Renal pelvis (tissue), 1 donor: ENCODE measurements at regions not wholly inside any gene's neighbourhood (a gene's known extent, or its start where the extent isn't known, plus 50 kb on each side); places are given as distances from the start of the nearest gene placed in this dataset.

ENCODE experiments used
- DNase-seq: peaks from one replicate; pipeline ENCODE4 v3.0.0-alpha.2; 2013

- DNase-seq = no peak
Observed at GRCh38 chr15:69627548-69628158, 175.0 kb downstream of the RPLP1 start.

DNA sequence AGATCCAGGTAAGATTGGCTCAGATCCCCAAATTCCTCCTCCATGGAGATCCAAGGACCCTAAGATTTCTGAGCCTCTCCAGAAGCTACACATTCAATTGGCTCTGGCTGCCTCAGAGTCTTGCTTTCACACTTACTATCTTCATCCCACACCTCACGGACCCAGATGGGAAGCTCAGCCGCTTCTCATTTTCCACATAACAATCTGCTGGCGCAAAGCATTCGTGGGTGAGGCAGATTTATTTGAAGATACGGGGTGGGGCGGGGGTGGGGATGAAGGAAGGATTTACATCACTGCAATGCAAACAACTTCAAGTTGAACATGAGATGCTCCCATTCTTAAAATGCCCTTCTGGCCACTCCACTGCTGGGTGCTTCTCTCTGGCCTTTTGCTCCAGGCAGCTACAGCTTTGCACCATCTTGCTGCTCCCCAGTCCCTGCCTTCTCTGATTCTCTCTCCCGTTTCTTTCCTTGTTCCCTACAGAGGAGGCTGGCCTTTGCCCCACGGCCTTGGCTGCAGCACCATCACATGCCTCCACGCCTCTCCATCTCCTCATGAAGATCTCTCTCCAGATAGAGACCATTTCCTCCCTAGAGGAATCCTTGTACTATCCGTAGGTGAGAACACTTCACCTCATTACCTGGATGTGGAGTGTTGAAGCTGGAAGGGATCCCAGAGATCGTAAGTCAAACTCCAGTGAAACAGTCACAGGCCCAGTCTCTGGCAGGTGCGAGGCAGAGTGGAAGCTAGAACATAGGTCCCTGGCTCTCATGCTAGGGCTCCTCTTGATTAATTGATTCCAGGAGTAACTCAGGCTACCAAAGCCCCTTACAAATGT, 175.9 kb downstream of the RPLP1 start:
- no peak for DNase-seq

- DNase-seq = no peak
Observed at GRCh38 chr15:69629631-69630161, 177.1 kb downstream of the RPLP1 start.

- no peak for DNase-seq
Observed at GRCh38 chr15:69631005-69631404, 178.4 kb downstream of the RPLP1 start.

GRCh38 chr15:69631978-69632377, 179.4 kb downstream of the RPLP1 start:
- DNase-seq = no peak

GRCh38 chr15:69634860-69635259, 182.2 kb downstream of the RPLP1 start:
- DNase-seq = no peak

- DNase-seq = no peak
Observed at GRCh38 chr15:69636169-69636915, 183.7 kb downstream of the RPLP1 start.

GRCh38 chr15:69637818-69638217, 185.2 kb downstream of the RPLP1 start:
- DNase-seq = no peak

GRCh38 chr15:69643476-69643875, 190.9 kb downstream of the RPLP1 start:
- no peak for DNase-seq

GRCh38 chr15:69643971-69644370, 191.4 kb downstream of the RPLP1 start:
- DNase-seq = no peak

DNA sequence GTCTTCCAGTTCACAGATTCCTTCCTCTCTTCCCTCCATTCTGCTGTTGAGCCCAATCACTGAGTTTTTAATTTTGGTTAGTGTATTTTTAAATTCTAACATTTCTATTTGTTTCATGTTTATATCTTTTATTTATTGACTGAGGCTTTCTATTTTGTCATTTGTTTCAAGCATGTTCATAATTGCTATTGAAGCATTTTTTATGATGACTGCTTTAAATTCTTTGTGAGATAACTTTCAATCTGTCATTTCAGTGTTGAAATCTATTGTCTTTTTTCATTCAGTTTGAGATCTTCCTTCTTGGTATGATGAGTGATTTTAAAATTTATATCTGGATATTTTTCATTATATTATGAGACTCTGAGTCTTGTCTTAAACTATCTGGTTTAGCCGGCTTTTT, 192.3 kb downstream of the RPLP1 start:
- no peak for DNase-seq

GRCh38 chr15:69647142-69647513, 194.5 kb downstream of the RPLP1 start:
- DNase-seq = no peak

GRCh38 chr15:69648212-69648611, 195.6 kb downstream of the RPLP1 start:
- no peak for DNase-seq

- DNase-seq = no peak
Observed at GRCh38 chr15:69648775-69649735, 196.4 kb downstream of the RPLP1 start.

DNA sequence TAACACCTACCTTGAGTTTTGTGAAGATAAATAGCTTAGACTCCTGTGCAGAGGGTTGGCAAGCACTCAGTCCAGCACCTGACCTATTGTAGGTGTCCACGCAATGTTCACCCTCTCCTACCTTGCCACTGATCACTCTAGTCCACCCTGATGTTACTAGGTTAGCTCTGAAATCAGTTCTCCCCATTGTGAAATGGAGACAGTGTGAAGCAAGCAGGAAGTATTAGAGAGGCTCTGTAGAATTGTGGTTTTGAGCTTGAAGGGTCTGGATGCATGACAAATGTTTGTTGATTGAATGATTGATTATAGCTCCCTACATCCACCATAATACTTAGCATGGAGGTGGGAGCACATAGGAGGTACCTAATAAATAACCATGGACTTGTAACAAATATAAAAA, 199.7 kb downstream of the RPLP1 start:
- DNase-seq = no peak

- DNase-seq = no peak
Observed at GRCh38 chr15:69652751-69653305, 200.2 kb downstream of the RPLP1 start.

- no peak for DNase-seq
Observed at GRCh38 chr15:69653306-69653705, 200.7 kb downstream of the RPLP1 start.

GRCh38 chr15:69653846-69654245, 201.2 kb downstream of the RPLP1 start:
- no peak for DNase-seq

- DNase-seq = no peak
Observed at GRCh38 chr15:69656271-69657030, 203.8 kb downstream of the RPLP1 start.

DNA sequence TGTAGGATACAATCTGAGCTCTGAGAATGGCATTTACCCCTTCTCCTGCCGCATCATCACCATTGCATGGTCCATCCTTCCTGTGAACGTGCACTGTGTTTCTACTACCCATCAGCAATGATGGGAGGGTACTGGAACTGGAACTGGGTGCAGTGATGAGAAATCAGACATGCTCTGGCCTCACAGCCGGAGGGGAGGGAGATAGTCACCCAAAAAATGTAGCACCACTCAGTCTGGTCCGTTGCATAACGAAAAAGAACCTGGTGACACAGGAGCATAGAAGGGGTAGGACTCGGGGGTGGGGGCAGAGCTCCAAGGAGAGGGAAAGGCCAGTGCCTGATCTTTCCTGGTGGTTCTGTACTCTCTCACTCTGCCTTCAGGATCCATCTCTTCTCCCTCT, 205.0 kb downstream of the RPLP1 start:
- DNase-seq = no peak
